ENCODE measurements at regions not wholly inside any gene's neighbourhood (a gene's known extent, or its start where the extent isn't known, plus 50 kb on each side); places are given as distances from the start of the nearest gene placed in this dataset.

GRCh38 chr4:79255793-79256192, 70.1 kb downstream of the NAA11 start:
- no peak overlapping the region for H3K4me3 ChIP-seq (ENCODE audit: low read depth in 2 of 2, low read length in 2 of 2)
- BruUV-seq (replicated peaks) = no TSS peak
- in situ Hi-C loops (cut with HindIII; ENCODE audit: low pct_unique_long_range_greater_than_20kb, low sequenced_read_pairs) (no loop called here), intact Hi-C loops (cut with micrococcal nuclease; ENCODE audit: unreplicated experiment) (no loop called here)
- TF ChIP-seq, protein P1, sequence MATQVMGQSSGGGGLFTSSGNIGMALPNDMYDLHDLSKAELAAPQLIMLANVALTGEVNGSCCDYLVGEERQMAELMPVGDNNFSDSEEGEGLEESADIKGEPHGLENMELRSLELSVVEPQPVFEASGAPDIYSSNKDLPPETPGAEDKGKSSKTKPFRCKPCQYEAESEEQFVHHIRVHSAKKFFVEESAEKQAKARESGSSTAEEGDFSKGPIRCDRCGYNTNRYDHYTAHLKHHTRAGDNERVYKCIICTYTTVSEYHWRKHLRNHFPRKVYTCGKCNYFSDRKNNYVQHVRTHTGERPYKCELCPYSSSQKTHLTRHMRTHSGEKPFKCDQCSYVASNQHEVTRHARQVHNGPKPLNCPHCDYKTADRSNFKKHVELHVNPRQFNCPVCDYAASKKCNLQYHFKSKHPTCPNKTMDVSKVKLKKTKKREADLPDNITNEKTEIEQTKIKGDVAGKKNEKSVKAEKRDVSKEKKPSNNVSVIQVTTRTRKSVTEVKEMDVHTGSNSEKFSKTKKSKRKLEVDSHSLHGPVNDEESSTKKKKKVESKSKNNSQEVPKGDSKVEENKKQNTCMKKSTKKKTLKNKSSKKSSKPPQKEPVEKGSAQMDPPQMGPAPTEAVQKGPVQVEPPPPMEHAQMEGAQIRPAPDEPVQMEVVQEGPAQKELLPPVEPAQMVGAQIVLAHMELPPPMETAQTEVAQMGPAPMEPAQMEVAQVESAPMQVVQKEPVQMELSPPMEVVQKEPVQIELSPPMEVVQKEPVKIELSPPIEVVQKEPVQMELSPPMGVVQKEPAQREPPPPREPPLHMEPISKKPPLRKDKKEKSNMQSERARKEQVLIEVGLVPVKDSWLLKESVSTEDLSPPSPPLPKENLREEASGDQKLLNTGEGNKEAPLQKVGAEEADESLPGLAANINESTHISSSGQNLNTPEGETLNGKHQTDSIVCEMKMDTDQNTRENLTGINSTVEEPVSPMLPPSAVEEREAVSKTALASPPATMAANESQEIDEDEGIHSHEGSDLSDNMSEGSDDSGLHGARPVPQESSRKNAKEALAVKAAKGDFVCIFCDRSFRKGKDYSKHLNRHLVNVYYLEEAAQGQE (IDR thresholded peaks at IDR 0.05; ENCODE audit: insufficient read depth in 1 of 2, low read depth in 2 of 2, low read length in 1 of 2) = no peak
- TF ChIP-seq TCF7L2 (IDR thresholded peaks at IDR 0.05; ENCODE audit: low read depth, low read length) (no peak), CTCF (IDR thresholded peaks at IDR 0.05) (no peak), POLR2AphosphoS5 (IDR thresholded peaks at IDR 0.05; ENCODE audit: low read depth, low read length) (no peak), SIN3A (IDR thresholded peaks at IDR 0.05; ENCODE audit: borderline replicate concordance, insufficient read depth, low read depth, low read length) (no peak)
- ATAC-seq (no peak), DNase-seq (ENCODE audit: low read depth, low spot score) (no peak)
- no peaks in the 10 kb centered on the region for H3K27me3 ChIP-seq (ENCODE audit: control insufficient read depth, insufficient read depth, low read length)
- ChIA-PET CTCF (no interaction called here), POLR2A (no interaction called here)
- no peak overlapping the region for H3K27ac ChIP-seq (ENCODE audit: low read length)
- no peaks in the 10 kb centered on the region for H3K4me1 ChIP-seq (ENCODE audit: control insufficient read depth, insufficient read depth, low read length)
- H3K36me3 ChIP-seq (ENCODE audit: control insufficient read depth, insufficient read depth, low read length) = no peaks in the 10 kb centered on the region
- H3K9me3 ChIP-seq (ENCODE audit: control insufficient read depth, insufficient read depth, low read depth, low read length) = no peaks in the 10 kb centered on the region

DNA sequence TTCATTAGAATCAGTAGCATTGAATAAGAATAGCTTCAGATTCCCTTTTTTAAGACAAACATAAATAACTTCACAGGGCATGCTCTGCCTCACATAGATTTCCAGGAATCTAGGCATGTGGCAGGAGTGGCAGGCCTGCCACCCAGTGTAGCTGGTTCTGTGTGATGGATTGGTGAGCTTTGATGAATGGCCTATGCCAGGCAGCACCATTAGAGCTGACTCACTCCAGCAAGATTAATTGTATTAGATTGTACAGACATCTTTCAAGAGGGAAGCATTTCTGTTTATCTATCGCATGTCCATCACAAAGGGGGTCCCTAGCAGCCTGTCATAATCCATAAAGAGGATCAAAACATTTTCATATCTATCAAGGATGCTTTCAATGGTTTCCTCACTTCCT, 71.9 kb downstream of the NAA11 start:
- no peak for DNase-seq (ENCODE audit: low read depth, low spot score)
- ATAC-seq = no peak
- no TSS peak for BruUV-seq (replicated peaks)
- in situ Hi-C loops (cut with HindIII; ENCODE audit: low pct_unique_long_range_greater_than_20kb, low sequenced_read_pairs) = no loop called here
- CTCF ChIA-PET = no interaction called here
- Histone ChIP-seq H3K4me1 (ENCODE audit: control insufficient read depth, insufficient read depth, low read length) (no peaks in the 10 kb centered on the region), H3K9me3 (ENCODE audit: control insufficient read depth, insufficient read depth, low read depth, low read length) (no peaks in the 10 kb centered on the region), H3K27ac (ENCODE audit: low read length) (no peak overlapping the region), H3K36me3 (ENCODE audit: control insufficient read depth, insufficient read depth, low read length) (no peaks in the 10 kb centered on the region), H3K27me3 (ENCODE audit: control insufficient read depth, insufficient read depth, low read length) (no peaks in the 10 kb centered on the region), H3K4me3 (ENCODE audit: low read depth in 2 of 2, low read length in 2 of 2) (no peak overlapping the region)
- POLR2A ChIA-PET = no interaction called here
- TF ChIP-seq, protein P1 (IDR thresholded peaks at IDR 0.05; ENCODE audit: insufficient read depth in 1 of 2, low read depth in 2 of 2, low read length in 1 of 2) = no peak
- TF ChIP-seq CTCF (IDR thresholded peaks at IDR 0.05) = no peak
- no peak for TF ChIP-seq TCF7L2 (IDR thresholded peaks at IDR 0.05; ENCODE audit: low read depth, low read length)
- TF ChIP-seq SIN3A (IDR thresholded peaks at IDR 0.05; ENCODE audit: borderline replicate concordance, insufficient read depth, low read depth, low read length) = no peak
- TF ChIP-seq POLR2AphosphoS5 (IDR thresholded peaks at IDR 0.05; ENCODE audit: low read depth, low read length) = no peak
- intact Hi-C loops (cut with micrococcal nuclease; ENCODE audit: unreplicated experiment) = no loop called here

Data from Panc1 (cell line).